HFF-Myc (cell line): ENCODE measurements at regions not wholly inside any gene's neighbourhood (a gene's known extent, or its start where the extent isn't known, plus 50 kb on each side); places are given as distances from the start of the nearest gene placed in this dataset.
"Not testable (repeated sequence)": the region's sequence is repeated elsewhere in the genome, so short reads cannot be mapped to it uniquely, and the experiment has no call there.

Experiments used
- DNase-seq: peaks from one replicate; pipeline ENCODE4 v3.0.0-alpha.2; 2011; ENCODE audit warnings: low read depth; ENCODE audit errors: extremely low read depth
- H3K4me3 ChIP-seq: replicated peaks from 2 replicates; pipeline ENCODE4 v1.5.1; 2011; ENCODE audit warnings: low read depth, mild to moderate bottlenecking, control low read depth, low read length
- CTCF ChIP-seq: IDR thresholded peaks from 2 replicates; pipeline ENCODE4 v1.5.1; 2012; ENCODE audit warnings: mild to moderate bottlenecking, low read depth, low read length, control low read depth; ENCODE audit errors: missing control alignments

- no peak for DNase-seq
- no peak overlapping the region for H3K4me3 ChIP-seq
- no peak for TF ChIP-seq CTCF
Measured at GRCh38 chr11:49499117-49499516, 290.7 kb upstream of the FOLH1 start.

GRCh38 chr11:49505231-49505630 lies 296.8 kb upstream of the FOLH1 start:
- no peak for DNase-seq
- no peak overlapping the region for H3K4me3 ChIP-seq
- TF ChIP-seq CTCF = no peak

- peak; percentile 31 for TF ChIP-seq CTCF
- not testable (repeated sequence) for DNase-seq, H3K4me3 ChIP-seq
Measured at GRCh38 chr11:49526240-49526829, 317.9 kb upstream of the FOLH1 start.

GRCh38 chr11:49533204-49533603 lies 324.8 kb upstream of the FOLH1 start:
- no peak overlapping the region for H3K4me3 ChIP-seq
- DNase-seq = no peak
- TF ChIP-seq CTCF = no peak

GRCh38 chr11:49538927-49539326 lies 330.5 kb upstream of the FOLH1 start:
- not testable (repeated sequence) for DNase-seq, H3K4me3 ChIP-seq

- DNase-seq, H3K4me3 ChIP-seq: not testable (repeated sequence)
Measured at GRCh38 chr11:49558261-49558847, 350.0 kb upstream of the FOLH1 start.

- not testable (repeated sequence) for H3K4me3 ChIP-seq, DNase-seq
Measured at GRCh38 chr11:49560593-49560992, 352.2 kb upstream of the FOLH1 start.

- H3K4me3 ChIP-seq, DNase-seq: not testable (repeated sequence)
Measured at GRCh38 chr11:49561240-49561880, 353.0 kb upstream of the FOLH1 start.

- H3K4me3 ChIP-seq, DNase-seq: not testable (repeated sequence)
Measured at GRCh38 chr11:49562262-49562661, 353.9 kb upstream of the FOLH1 start.

GRCh38 chr11:49579492-49579891 lies 371.1 kb upstream of the FOLH1 start:
- H3K4me3 ChIP-seq, DNase-seq: not testable (repeated sequence)

GRCh38 chr11:49585495-49585894 lies 366.7 kb upstream of the OR4C13 start:
- DNase-seq, H3K4me3 ChIP-seq: not testable (repeated sequence)

GRCh38 chr11:49608892-49609291 lies 343.3 kb upstream of the OR4C13 start:
- not testable (repeated sequence) for DNase-seq, H3K4me3 ChIP-seq

GRCh38 chr11:49623872-49624271 lies 328.3 kb upstream of the OR4C13 start:
- DNase-seq, H3K4me3 ChIP-seq: not testable (repeated sequence)

GRCh38 chr11:49670705-49671104 lies 281.5 kb upstream of the OR4C13 start:
- H3K4me3 ChIP-seq, DNase-seq: not testable (repeated sequence)
